ENCODE measurements at regions not wholly inside any gene's neighbourhood (a gene's known extent, or its start where the extent isn't known, plus 50 kb on each side); places are given as distances from the start of the nearest gene placed in this dataset.

GRCh38 chrX:20414066-20414465, 147.4 kb upstream of the RPS6KA3 start:
- intact Hi-C loops (cut with micrococcal nuclease; ENCODE audit: unreplicated experiment), result no loop called here
- no peaks in the 10 kb centered on the region for H3K9me3 Mint-ChIP-seq (ENCODE audit: unreplicated experiment)
- no peaks in the 10 kb centered on the region for H3K27me3 Mint-ChIP-seq (ENCODE audit: insufficient read depth, unreplicated experiment)

GRCh38 chrX:20412871-20413486, 146.3 kb upstream of the RPS6KA3 start:
- H3K9me3 Mint-ChIP-seq (ENCODE audit: unreplicated experiment), result peaks cover under 1% of the 10 kb centered on the region
- ChIA-PET POLR2A (no interaction called here), CTCF (no interaction called here)
- no peaks in the 10 kb centered on the region for H3K4me1 Mint-ChIP-seq (ENCODE audit: low read depth, unreplicated experiment)
- TF ChIP-seq CTCF (IDR thresholded peaks at IDR 0.05; ENCODE audit: insufficient read depth in 1 of 2, low read depth in 1 of 2, low read length in 1 of 2, severe bottlenecking in 1 of 2, unreplicated experiment in 1 of 2), result no peak
- no peaks in the 10 kb centered on the region for H3K36me3 Mint-ChIP-seq (ENCODE audit: insufficient read depth, unreplicated experiment)
- no peaks in the 10 kb centered on the region for H3K36me3 ChIP-seq (ENCODE audit: control insufficient read depth, insufficient read depth, low read length)
- no TSS peak for BruUV-seq (replicated peaks)
- intact Hi-C loops (cut with micrococcal nuclease; ENCODE audit: unreplicated experiment), result no loop called here
- H3K27me3 ChIP-seq (replicated peaks; ENCODE audit: control insufficient read depth, insufficient read depth, low read length), result no peaks in the 10 kb centered on the region
- no peak overlapping the region for H3K4me3 ChIP-seq (ENCODE audit: low read depth, low read length)
- H3K9me3 ChIP-seq, result no peaks in the 10 kb centered on the region
- no peaks in the 10 kb centered on the region for H3K27me3 Mint-ChIP-seq (ENCODE audit: insufficient read depth, unreplicated experiment)
- H3K4me3 Mint-ChIP-seq (ENCODE audit: unreplicated experiment), result no peak overlapping the region
- DNase-seq, result no peak
- H3K4me1 ChIP-seq, result no peaks in the 10 kb centered on the region
- no peak overlapping the region for H3K27ac Mint-ChIP-seq (ENCODE audit: unreplicated experiment)

More at GRCh38 chrX:20414066-20414465, 147.4 kb upstream of the RPS6KA3 start:
- POLR2A ChIA-PET, result interaction anchor here (0.6 kb wide), 1 partner anchor 256 kb away, joined by 8 read pairs; no protein-coding TSS in a partner anchor
- Histone ChIP-seq H3K4me3 (ENCODE audit: low read depth, low read length) (no peak overlapping the region), H3K4me1 (no peaks in the 10 kb centered on the region), H3K27me3 (replicated peaks; ENCODE audit: control insufficient read depth, insufficient read depth, low read length) (no peaks in the 10 kb centered on the region), H3K36me3 (ENCODE audit: control insufficient read depth, insufficient read depth, low read length) (no peaks in the 10 kb centered on the region), H3K9me3 (no peaks in the 10 kb centered on the region)
- no peak for DNase-seq
- Mint-ChIP-seq H3K27ac (ENCODE audit: unreplicated experiment) (no peak overlapping the region), H3K4me3 (ENCODE audit: unreplicated experiment) (no peak overlapping the region), H3K36me3 (ENCODE audit: insufficient read depth, unreplicated experiment) (no peaks in the 10 kb centered on the region), H3K4me1 (ENCODE audit: low read depth, unreplicated experiment) (no peaks in the 10 kb centered on the region)
- no TSS peak for BruUV-seq (replicated peaks)
- CTCF ChIA-PET, result no interaction called here
- no peak for TF ChIP-seq CTCF (IDR thresholded peaks at IDR 0.05; ENCODE audit: insufficient read depth in 1 of 2, low read depth in 1 of 2, low read length in 1 of 2, severe bottlenecking in 1 of 2, unreplicated experiment in 1 of 2)

- Mint-ChIP-seq H3K27me3 (ENCODE audit: insufficient read depth, unreplicated experiment) (no peaks in the 10 kb centered on the region), H3K36me3 (ENCODE audit: insufficient read depth, unreplicated experiment) (no peaks in the 10 kb centered on the region), H3K4me3 (ENCODE audit: unreplicated experiment) (no peak overlapping the region), H3K4me1 (ENCODE audit: low read depth, unreplicated experiment) (no peaks in the 10 kb centered on the region), H3K9me3 (ENCODE audit: unreplicated experiment) (peaks cover 9% of the 10 kb centered on the region), H3K27ac (ENCODE audit: unreplicated experiment) (no peak overlapping the region)
- TF ChIP-seq CTCF (IDR thresholded peaks at IDR 0.05; ENCODE audit: insufficient read depth in 1 of 2, low read depth in 1 of 2, low read length in 1 of 2, severe bottlenecking in 1 of 2, unreplicated experiment in 1 of 2), result no peak
- DNase-seq, result no peak
- CTCF ChIA-PET, result no interaction called here
- H3K27me3 ChIP-seq (replicated peaks; ENCODE audit: control insufficient read depth, insufficient read depth, low read length), result no peaks in the 10 kb centered on the region
- H3K4me3 ChIP-seq (ENCODE audit: low read depth, low read length), result no peak overlapping the region
- H3K9me3 ChIP-seq, result no peaks in the 10 kb centered on the region
- no TSS peak for BruUV-seq (replicated peaks)
- intact Hi-C loops (cut with micrococcal nuclease; ENCODE audit: unreplicated experiment), result no loop called here
- POLR2A ChIA-PET, result no interaction called here
- no peaks in the 10 kb centered on the region for H3K4me1 ChIP-seq
- H3K36me3 ChIP-seq (ENCODE audit: control insufficient read depth, insufficient read depth, low read length), result no peaks in the 10 kb centered on the region
Measured at GRCh38 chrX:20410540-20410939, 143.8 kb upstream of the RPS6KA3 start.
